ENCODE measurements at regions not wholly inside any gene's neighbourhood (a gene's known extent, or its start where the extent isn't known, plus 50 kb on each side); places are given as distances from the start of the nearest gene placed in this dataset.

DNA sequence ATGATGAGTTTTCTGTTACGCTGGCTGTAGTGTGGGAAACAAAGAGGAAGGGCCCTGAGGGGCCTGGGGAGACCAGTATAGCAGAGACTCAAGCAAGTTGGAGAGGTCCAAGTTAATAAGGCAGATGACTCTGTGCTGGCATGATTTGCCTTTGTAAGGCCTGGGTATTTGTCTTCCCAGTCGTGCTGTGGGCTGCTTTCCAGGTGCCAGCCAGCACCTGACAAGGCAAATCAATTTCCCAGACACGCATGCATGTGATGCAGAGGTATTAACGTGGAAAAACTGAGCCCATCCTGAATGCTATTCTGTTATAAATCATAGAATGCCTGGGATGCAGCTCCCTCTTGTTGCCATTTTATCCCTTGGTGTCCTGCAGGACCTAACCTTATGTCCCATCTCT is 175.6 kb downstream of the MFSD1 start:
- H3K27ac ChIP-seq (ENCODE audit: low read depth, low read length), result no peak overlapping the region
- H3K9ac ChIP-seq (ENCODE audit: low read length), result no peak overlapping the region
- no peaks in the 10 kb centered on the region for H3K4me1 ChIP-seq (ENCODE audit: control insufficient read depth in 1 of 2, insufficient read depth in 2 of 2, low read length in 2 of 2)
- no TSS peak for BruUV-seq (replicated peaks)
- no peak overlapping the region for H3K4me3 ChIP-seq (replicated peaks in 1 of 2; ENCODE audit: low read depth in 1 of 2, low read length in 2 of 2)
- ATAC-seq (no peak), DNase-seq (ENCODE audit: low read depth, low spot score) (no peak)
- no peaks in the 10 kb centered on the region for H3K36me3 ChIP-seq (ENCODE audit: control insufficient read depth in 1 of 2, insufficient read depth in 2 of 2, low read length in 2 of 2)
- ChIA-PET POLR2A (no interaction called here), CTCF (no interaction called here), RAD21 (ENCODE audit: low non-redundant PET in 1 of 2, low total read pairs in 2 of 2, uncharacterized antibody in 2 of 2, unreplicated experiment in 2 of 2) (no interaction called here)
- no peaks in the 10 kb centered on the region for H3K79me2 ChIP-seq (ENCODE audit: insufficient read depth, low read length)
- H3K4me2 ChIP-seq (ENCODE audit: low read length), result no peak overlapping the region
- TF ChIP-seq RAD21 (IDR thresholded peaks at IDR 0.05; ENCODE audit: low read depth) (no peak), ZNF274 (IDR thresholded peaks at IDR 0.05; ENCODE audit: low read depth, low read length) (no peak), CBX3 (IDR thresholded peaks at IDR 0.05; ENCODE audit: low read depth) (no peak), CEBPB (IDR thresholded peaks at IDR 0.05; ENCODE audit: low read depth) (no peak), POLR2AphosphoS5 (IDR thresholded peaks at IDR 0.05; ENCODE audit: low read depth, low read length) (no peak), JUND (IDR thresholded peaks at IDR 0.05) (no peak), ELF1 (IDR thresholded peaks at IDR 0.05; ENCODE audit: borderline replicate concordance, low read depth) (no peak)
- TF ChIP-seq, protein P1, sequence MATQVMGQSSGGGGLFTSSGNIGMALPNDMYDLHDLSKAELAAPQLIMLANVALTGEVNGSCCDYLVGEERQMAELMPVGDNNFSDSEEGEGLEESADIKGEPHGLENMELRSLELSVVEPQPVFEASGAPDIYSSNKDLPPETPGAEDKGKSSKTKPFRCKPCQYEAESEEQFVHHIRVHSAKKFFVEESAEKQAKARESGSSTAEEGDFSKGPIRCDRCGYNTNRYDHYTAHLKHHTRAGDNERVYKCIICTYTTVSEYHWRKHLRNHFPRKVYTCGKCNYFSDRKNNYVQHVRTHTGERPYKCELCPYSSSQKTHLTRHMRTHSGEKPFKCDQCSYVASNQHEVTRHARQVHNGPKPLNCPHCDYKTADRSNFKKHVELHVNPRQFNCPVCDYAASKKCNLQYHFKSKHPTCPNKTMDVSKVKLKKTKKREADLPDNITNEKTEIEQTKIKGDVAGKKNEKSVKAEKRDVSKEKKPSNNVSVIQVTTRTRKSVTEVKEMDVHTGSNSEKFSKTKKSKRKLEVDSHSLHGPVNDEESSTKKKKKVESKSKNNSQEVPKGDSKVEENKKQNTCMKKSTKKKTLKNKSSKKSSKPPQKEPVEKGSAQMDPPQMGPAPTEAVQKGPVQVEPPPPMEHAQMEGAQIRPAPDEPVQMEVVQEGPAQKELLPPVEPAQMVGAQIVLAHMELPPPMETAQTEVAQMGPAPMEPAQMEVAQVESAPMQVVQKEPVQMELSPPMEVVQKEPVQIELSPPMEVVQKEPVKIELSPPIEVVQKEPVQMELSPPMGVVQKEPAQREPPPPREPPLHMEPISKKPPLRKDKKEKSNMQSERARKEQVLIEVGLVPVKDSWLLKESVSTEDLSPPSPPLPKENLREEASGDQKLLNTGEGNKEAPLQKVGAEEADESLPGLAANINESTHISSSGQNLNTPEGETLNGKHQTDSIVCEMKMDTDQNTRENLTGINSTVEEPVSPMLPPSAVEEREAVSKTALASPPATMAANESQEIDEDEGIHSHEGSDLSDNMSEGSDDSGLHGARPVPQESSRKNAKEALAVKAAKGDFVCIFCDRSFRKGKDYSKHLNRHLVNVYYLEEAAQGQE (IDR thresholded peaks at IDR 0.05; ENCODE audit: low read depth), result no peak
- TF ChIP-seq, protein P2, sequence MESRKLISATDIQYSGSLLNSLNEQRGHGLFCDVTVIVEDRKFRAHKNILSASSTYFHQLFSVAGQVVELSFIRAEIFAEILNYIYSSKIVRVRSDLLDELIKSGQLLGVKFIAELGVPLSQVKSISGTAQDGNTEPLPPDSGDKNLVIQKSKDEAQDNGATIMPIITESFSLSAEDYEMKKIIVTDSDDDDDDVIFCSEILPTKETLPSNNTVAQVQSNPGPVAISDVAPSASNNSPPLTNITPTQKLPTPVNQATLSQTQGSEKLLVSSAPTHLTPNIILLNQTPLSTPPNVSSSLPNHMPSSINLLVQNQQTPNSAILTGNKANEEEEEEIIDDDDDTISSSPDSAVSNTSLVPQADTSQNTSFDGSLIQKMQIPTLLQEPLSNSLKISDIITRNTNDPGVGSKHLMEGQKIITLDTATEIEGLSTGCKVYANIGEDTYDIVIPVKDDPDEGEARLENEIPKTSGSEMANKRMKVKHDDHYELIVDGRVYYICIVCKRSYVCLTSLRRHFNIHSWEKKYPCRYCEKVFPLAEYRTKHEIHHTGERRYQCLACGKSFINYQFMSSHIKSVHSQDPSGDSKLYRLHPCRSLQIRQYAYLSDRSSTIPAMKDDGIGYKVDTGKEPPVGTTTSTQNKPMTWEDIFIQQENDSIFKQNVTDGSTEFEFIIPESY (IDR thresholded peaks at IDR 0.05; ENCODE audit: extremely low read depth, insufficient replicate concordance, low read length), result no peak
- TF ChIP-seq, protein P3, sequence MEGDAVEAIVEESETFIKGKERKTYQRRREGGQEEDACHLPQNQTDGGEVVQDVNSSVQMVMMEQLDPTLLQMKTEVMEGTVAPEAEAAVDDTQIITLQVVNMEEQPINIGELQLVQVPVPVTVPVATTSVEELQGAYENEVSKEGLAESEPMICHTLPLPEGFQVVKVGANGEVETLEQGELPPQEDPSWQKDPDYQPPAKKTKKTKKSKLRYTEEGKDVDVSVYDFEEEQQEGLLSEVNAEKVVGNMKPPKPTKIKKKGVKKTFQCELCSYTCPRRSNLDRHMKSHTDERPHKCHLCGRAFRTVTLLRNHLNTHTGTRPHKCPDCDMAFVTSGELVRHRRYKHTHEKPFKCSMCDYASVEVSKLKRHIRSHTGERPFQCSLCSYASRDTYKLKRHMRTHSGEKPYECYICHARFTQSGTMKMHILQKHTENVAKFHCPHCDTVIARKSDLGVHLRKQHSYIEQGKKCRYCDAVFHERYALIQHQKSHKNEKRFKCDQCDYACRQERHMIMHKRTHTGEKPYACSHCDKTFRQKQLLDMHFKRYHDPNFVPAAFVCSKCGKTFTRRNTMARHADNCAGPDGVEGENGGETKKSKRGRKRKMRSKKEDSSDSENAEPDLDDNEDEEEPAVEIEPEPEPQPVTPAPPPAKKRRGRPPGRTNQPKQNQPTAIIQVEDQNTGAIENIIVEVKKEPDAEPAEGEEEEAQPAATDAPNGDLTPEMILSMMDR (IDR thresholded peaks at IDR 0.05 in 2 of 3, conservative IDR thresholded peaks at IDR 0.05 in 1 of 3; ENCODE audit: borderline replicate concordance in 1 of 3, insufficient read depth in 1 of 3, low read depth in 2 of 3, low read length in 2 of 3), result no peak
- TF ChIP-seq, protein P4, sequence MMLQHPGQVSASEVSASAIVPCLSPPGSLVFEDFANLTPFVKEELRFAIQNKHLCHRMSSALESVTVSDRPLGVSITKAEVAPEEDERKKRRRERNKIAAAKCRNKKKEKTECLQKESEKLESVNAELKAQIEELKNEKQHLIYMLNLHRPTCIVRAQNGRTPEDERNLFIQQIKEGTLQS (IDR thresholded peaks at IDR 0.05), result no peak
- TF ChIP-seq, protein P5, sequence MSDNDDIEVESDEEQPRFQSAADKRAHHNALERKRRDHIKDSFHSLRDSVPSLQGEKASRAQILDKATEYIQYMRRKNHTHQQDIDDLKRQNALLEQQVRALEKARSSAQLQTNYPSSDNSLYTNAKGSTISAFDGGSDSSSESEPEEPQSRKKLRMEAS (IDR thresholded peaks at IDR 0.05), result no peak
- no peaks in the 10 kb centered on the region for H3K9me3 ChIP-seq (ENCODE audit: control insufficient read depth in 1 of 2, insufficient read depth in 1 of 2, low read depth in 1 of 2, low read length in 2 of 2)
- no peak overlapping the region for H2AFZ ChIP-seq (ENCODE audit: low read depth, low read length, poor library complexity, severe bottlenecking)
- H3K27me3 ChIP-seq (ENCODE audit: insufficient read depth, low read length), result no peaks in the 10 kb centered on the region
- H3K9me2 ChIP-seq (ENCODE audit: insufficient read depth), result no peaks in the 10 kb centered on the region
- H4K20me1 ChIP-seq (ENCODE audit: insufficient read depth), result no peaks in the 10 kb centered on the region
- intact Hi-C loops (cut with micrococcal nuclease), result no loop called here

Data from HCT116 (cell line).